ENCODE measurements at regions not wholly inside any gene's neighbourhood (a gene's known extent, or its start where the extent isn't known, plus 50 kb on each side); places are given as distances from the start of the nearest gene placed in this dataset.

DNA sequence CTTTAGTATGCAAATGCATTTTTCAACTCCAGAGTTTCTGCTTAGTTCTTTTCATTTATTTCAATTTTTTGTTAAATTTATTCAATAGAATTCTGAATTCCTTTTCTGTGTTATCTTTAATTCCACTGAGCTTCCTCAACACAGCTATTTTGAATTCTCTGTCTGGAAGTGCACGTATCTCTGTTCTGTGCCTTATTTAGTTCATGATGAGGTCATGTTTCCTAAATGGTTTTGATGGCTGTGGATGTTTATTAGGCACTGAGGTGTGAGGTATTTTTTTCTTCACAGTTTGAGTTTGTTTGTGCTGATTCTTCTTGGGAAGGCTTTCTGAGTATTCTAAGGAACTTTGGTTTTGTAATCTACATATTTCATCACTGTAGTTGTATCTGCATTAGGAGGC lies 2042.8 kb upstream of the RAG2 start:
- TF ChIP-seq POLR2A (IDR thresholded peaks at IDR 0.05) (no peak), POLR2AphosphoS5 (IDR thresholded peaks at IDR 0.05) (no peak)
- TF ChIP-seq, protein P1, sequence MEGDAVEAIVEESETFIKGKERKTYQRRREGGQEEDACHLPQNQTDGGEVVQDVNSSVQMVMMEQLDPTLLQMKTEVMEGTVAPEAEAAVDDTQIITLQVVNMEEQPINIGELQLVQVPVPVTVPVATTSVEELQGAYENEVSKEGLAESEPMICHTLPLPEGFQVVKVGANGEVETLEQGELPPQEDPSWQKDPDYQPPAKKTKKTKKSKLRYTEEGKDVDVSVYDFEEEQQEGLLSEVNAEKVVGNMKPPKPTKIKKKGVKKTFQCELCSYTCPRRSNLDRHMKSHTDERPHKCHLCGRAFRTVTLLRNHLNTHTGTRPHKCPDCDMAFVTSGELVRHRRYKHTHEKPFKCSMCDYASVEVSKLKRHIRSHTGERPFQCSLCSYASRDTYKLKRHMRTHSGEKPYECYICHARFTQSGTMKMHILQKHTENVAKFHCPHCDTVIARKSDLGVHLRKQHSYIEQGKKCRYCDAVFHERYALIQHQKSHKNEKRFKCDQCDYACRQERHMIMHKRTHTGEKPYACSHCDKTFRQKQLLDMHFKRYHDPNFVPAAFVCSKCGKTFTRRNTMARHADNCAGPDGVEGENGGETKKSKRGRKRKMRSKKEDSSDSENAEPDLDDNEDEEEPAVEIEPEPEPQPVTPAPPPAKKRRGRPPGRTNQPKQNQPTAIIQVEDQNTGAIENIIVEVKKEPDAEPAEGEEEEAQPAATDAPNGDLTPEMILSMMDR (IDR thresholded peaks at IDR 0.05) = no peak
